ENCODE measurements at regions not wholly inside any gene's neighbourhood (a gene's known extent, or its start where the extent isn't known, plus 50 kb on each side); places are given as distances from the start of the nearest gene placed in this dataset.

DNA sequence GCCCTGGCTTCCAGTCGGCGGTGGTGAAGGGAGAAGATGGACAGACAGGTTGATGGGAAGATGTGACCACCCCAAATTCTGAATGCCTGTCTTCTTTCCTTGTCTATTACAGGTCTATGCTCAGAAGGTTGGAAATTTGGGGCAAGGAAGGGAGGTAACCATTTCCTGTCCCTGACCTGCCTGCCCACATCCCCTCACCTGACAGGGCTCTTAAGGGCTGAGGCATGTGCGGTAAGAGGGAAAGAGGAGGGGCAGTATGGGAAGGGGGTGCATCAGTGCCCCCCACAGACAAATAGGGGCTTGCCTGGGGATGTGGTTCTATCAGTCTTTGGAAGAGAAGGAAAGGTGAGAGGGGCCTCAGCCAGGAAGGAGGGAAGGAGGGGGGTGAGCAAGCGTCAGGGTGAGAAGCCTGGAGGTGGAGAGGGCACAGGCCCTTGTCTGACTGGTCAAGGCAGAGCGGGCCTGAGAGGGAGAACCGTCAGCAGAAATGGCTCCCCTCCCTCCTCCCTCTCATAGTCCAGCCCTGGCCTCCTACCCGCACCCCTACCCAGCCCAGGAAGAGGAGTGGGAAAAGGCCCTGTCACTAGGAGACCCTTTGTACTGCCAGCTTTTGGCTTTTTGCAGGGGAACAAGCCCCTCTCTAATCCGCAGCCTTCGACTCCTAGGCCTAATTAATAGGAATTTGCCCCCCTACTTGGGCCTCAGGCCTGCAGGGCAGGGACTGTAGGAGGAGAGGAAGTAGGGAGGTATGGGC is 104.4 kb upstream of the FOXP4 start:
- TF ChIP-seq POLR2A (IDR thresholded peaks at IDR 0.05) (no peak), EP300 (IDR thresholded peaks at IDR 0.05) (no peak)
- TF ChIP-seq, protein P1, sequence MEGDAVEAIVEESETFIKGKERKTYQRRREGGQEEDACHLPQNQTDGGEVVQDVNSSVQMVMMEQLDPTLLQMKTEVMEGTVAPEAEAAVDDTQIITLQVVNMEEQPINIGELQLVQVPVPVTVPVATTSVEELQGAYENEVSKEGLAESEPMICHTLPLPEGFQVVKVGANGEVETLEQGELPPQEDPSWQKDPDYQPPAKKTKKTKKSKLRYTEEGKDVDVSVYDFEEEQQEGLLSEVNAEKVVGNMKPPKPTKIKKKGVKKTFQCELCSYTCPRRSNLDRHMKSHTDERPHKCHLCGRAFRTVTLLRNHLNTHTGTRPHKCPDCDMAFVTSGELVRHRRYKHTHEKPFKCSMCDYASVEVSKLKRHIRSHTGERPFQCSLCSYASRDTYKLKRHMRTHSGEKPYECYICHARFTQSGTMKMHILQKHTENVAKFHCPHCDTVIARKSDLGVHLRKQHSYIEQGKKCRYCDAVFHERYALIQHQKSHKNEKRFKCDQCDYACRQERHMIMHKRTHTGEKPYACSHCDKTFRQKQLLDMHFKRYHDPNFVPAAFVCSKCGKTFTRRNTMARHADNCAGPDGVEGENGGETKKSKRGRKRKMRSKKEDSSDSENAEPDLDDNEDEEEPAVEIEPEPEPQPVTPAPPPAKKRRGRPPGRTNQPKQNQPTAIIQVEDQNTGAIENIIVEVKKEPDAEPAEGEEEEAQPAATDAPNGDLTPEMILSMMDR (IDR thresholded peaks at IDR 0.05) = no peak

Measured in suprapubic skin (tissue), 3 donors.